Skeletal muscle tissue (tissue), 3 donors: ENCODE measurements at regions not wholly inside any gene's neighbourhood (a gene's known extent, or its start where the extent isn't known, plus 50 kb on each side); places are given as distances from the start of the nearest gene placed in this dataset.

Experiments used
- H3K27ac ChIP-seq: one replicate; pipeline ENCODE4 v1.7.0; 2013; ENCODE audit warnings: mild to moderate bottlenecking, low read depth, low read length, inconsistent platforms
- H3K27me3 ChIP-seq, 3 donors: one replicate each; pipeline ENCODE4 v1.7.0; 2013; ENCODE audit warnings: low read length in 3 of 3; ENCODE audit not compliant: control insufficient read depth in 3 of 3, insufficient read depth in 3 of 3
- H3K36me3 ChIP-seq, 3 donors: one replicate each; pipeline ENCODE4 v1.7.0; 2013; ENCODE audit warnings: low read length in 3 of 3; ENCODE audit not compliant: control insufficient read depth in 3 of 3, insufficient read depth in 3 of 3
- H3K4me1 ChIP-seq, 3 donors: one replicate each; pipeline ENCODE4 v1.7.0; 2013; ENCODE audit warnings: low read length in 3 of 3, mild to moderate bottlenecking in 3 of 3; ENCODE audit not compliant: control insufficient read depth in 3 of 3, insufficient read depth in 3 of 3
- H3K4me3 ChIP-seq, 3 donors: one replicate each; pipeline ENCODE4 v1.7.0; 2013; ENCODE audit warnings: low read length in 3 of 3
- H3K9ac ChIP-seq, 3 donors: one replicate each; pipeline ENCODE4 v1.7.0; 2013; ENCODE audit warnings: low read length in 3 of 3, mild to moderate bottlenecking in 3 of 3, moderate library complexity in 2 of 3, low read depth in 1 of 3
- H3K9me3 ChIP-seq, 3 donors: one replicate each; pipeline ENCODE4 v1.7.0; 2013; ENCODE audit warnings: low read length in 3 of 3; ENCODE audit not compliant: control insufficient read depth in 3 of 3
- donor health status: Osteomylitis.

GRCh38 chr10:36373424-36374096, 731.5 kb upstream of the FZD8 start:
- Histone ChIP-seq H3K27me3 (no peaks in the 10 kb centered on the region), H3K9me3 (no peaks in the 10 kb centered on the region), H3K9ac (no peak overlapping the region), H3K27ac (no peak overlapping the region), H3K4me3 (no peak overlapping the region), H3K4me1 (no peaks in the 10 kb centered on the region), H3K36me3 (no peaks in the 10 kb centered on the region)

- H3K9ac ChIP-seq: no peak overlapping the region
- no peak overlapping the region for H3K4me3 ChIP-seq
- no peak overlapping the region for H3K27ac ChIP-seq
- no peaks in the 10 kb centered on the region for H3K36me3 ChIP-seq
- no peaks in the 10 kb centered on the region for H3K27me3 ChIP-seq
- H3K9me3 ChIP-seq: no peaks in the 10 kb centered on the region
- no peaks in the 10 kb centered on the region for H3K4me1 ChIP-seq
Measured at GRCh38 chr10:36367362-36367761, 725.3 kb upstream of the FZD8 start.

GRCh38 chr10:36366843-36367242, 724.7 kb upstream of the FZD8 start:
- no peak overlapping the region for H3K4me3 ChIP-seq
- no peaks in the 10 kb centered on the region for H3K9me3 ChIP-seq
- H3K36me3 ChIP-seq: no peaks in the 10 kb centered on the region
- no peak overlapping the region for H3K9ac ChIP-seq
- no peaks in the 10 kb centered on the region for H3K4me1 ChIP-seq
- H3K27ac ChIP-seq: no peak overlapping the region
- H3K27me3 ChIP-seq: no peaks in the 10 kb centered on the region

GRCh38 chr10:36366065-36366464, 724.0 kb upstream of the FZD8 start:
- no peaks in the 10 kb centered on the region for H3K9me3 ChIP-seq
- H3K4me3 ChIP-seq: no peak overlapping the region

GRCh38 chr10:36362257-36362656, 720.2 kb upstream of the FZD8 start:
- no peak overlapping the region for H3K9ac ChIP-seq
- no peak overlapping the region for H3K27ac ChIP-seq
- H3K4me1 ChIP-seq: no peaks in the 10 kb centered on the region

More at GRCh38 chr10:36366065-36366464, 724.0 kb upstream of the FZD8 start:
- H3K4me1 ChIP-seq: no peaks in the 10 kb centered on the region
- H3K9ac ChIP-seq: no peak overlapping the region
- H3K27ac ChIP-seq: no peak overlapping the region
- no peaks in the 10 kb centered on the region for H3K36me3 ChIP-seq
- no peaks in the 10 kb centered on the region for H3K27me3 ChIP-seq

GRCh38 chr10:36358736-36359135, 716.6 kb upstream of the FZD8 start:
- no peak overlapping the region for H3K4me3 ChIP-seq
- H3K9ac ChIP-seq: no peak overlapping the region
- no peaks in the 10 kb centered on the region for H3K36me3 ChIP-seq
- no peaks in the 10 kb centered on the region for H3K4me1 ChIP-seq
- H3K27ac ChIP-seq: no peak overlapping the region
- H3K27me3 ChIP-seq: no peaks in the 10 kb centered on the region
- no peaks in the 10 kb centered on the region for H3K9me3 ChIP-seq

More at GRCh38 chr10:36362257-36362656, 720.2 kb upstream of the FZD8 start:
- Histone ChIP-seq H3K4me3 (no peak overlapping the region), H3K36me3 (no peaks in the 10 kb centered on the region), H3K27me3 (no peaks in the 10 kb centered on the region), H3K9me3 (no peaks in the 10 kb centered on the region)

- H3K27ac ChIP-seq: no peak overlapping the region
- H3K4me3 ChIP-seq: no peak overlapping the region
- no peak overlapping the region for H3K9ac ChIP-seq
- H3K27me3 ChIP-seq: no peaks in the 10 kb centered on the region
- H3K4me1 ChIP-seq: no peaks in the 10 kb centered on the region
- H3K9me3 ChIP-seq: no peaks in the 10 kb centered on the region
- H3K36me3 ChIP-seq: no peaks in the 10 kb centered on the region
Measured at GRCh38 chr10:36354633-36355032, 712.5 kb upstream of the FZD8 start.

GRCh38 chr10:36351159-36351558, 709.1 kb upstream of the FZD8 start:
- Histone ChIP-seq H3K27ac (no peak overlapping the region), H3K4me1 (no peaks in the 10 kb centered on the region), H3K9me3 (no peaks in the 10 kb centered on the region), H3K27me3 (no peaks in the 10 kb centered on the region), H3K36me3 (no peaks in the 10 kb centered on the region), H3K4me3 (no peak overlapping the region), H3K9ac (no peak overlapping the region)

- no peaks in the 10 kb centered on the region for H3K4me1 ChIP-seq
- no peak overlapping the region for H3K9ac ChIP-seq
- H3K9me3 ChIP-seq: no peaks in the 10 kb centered on the region
- H3K27me3 ChIP-seq: no peaks in the 10 kb centered on the region
- no peaks in the 10 kb centered on the region for H3K36me3 ChIP-seq
- H3K27ac ChIP-seq: no peak overlapping the region
- no peak overlapping the region for H3K4me3 ChIP-seq
Measured at GRCh38 chr10:36349445-36350078, 707.5 kb upstream of the FZD8 start.

- no peaks in the 10 kb centered on the region for H3K36me3 ChIP-seq
- H3K9ac ChIP-seq: no peak overlapping the region
- no peaks in the 10 kb centered on the region for H3K9me3 ChIP-seq
- no peaks in the 10 kb centered on the region for H3K4me1 ChIP-seq
- no peaks in the 10 kb centered on the region for H3K27me3 ChIP-seq
- no peak overlapping the region for H3K4me3 ChIP-seq
- no peak overlapping the region for H3K27ac ChIP-seq
Measured at GRCh38 chr10:36345807-36346206, 703.7 kb upstream of the FZD8 start.
